ENCODE measurements at regions not wholly inside any gene's neighbourhood (a gene's known extent, or its start where the extent isn't known, plus 50 kb on each side); places are given as distances from the start of the nearest gene placed in this dataset.

- H3K27me3 ChIP-seq (ENCODE audit: insufficient read depth, low read depth, severe bottlenecking), result no peaks in the 10 kb centered on the region
- DNase-seq, result no peak
- H3K27ac ChIP-seq, result no peak overlapping the region
- H3K36me3 ChIP-seq, result no peaks in the 10 kb centered on the region
- no peak for TF ChIP-seq CTCF (IDR thresholded peaks at IDR 0.05; ENCODE audit: low read depth, low read length)
- no peak overlapping the region for H3K4me3 ChIP-seq (ENCODE audit: low read depth, low read length)
- peaks cover 2% of the 10 kb centered on the region for H3K9me3 ChIP-seq (ENCODE audit: severe bottlenecking)
Observed at GRCh38 chr5:144788556-144788955, 617.9 kb downstream of the KCTD16 start.

GRCh38 chr5:144788046-144788445 is 617.4 kb downstream of the KCTD16 start:
- DNase-seq, result no peak
- H3K27me3 ChIP-seq (ENCODE audit: insufficient read depth, low read depth, severe bottlenecking), result no peaks in the 10 kb centered on the region
- no peak overlapping the region for H3K4me3 ChIP-seq (ENCODE audit: low read depth, low read length)
- TF ChIP-seq CTCF (IDR thresholded peaks at IDR 0.05; ENCODE audit: low read depth, low read length), result no peak
- no peaks in the 10 kb centered on the region for H3K9me3 ChIP-seq (ENCODE audit: severe bottlenecking)
- H3K27ac ChIP-seq, result no peak overlapping the region
- H3K36me3 ChIP-seq, result no peaks in the 10 kb centered on the region

GRCh38 chr5:144779368-144779767 is 608.7 kb downstream of the KCTD16 start:
- no peak overlapping the region for H3K4me3 ChIP-seq (ENCODE audit: low read depth, low read length)
- TF ChIP-seq CTCF (IDR thresholded peaks at IDR 0.05; ENCODE audit: low read depth, low read length), result no peak
- H3K36me3 ChIP-seq, result no peaks in the 10 kb centered on the region
- DNase-seq, result no peak
- no peaks in the 10 kb centered on the region for H3K9me3 ChIP-seq (ENCODE audit: severe bottlenecking)
- H3K27me3 ChIP-seq (ENCODE audit: insufficient read depth, low read depth, severe bottlenecking), result no peaks in the 10 kb centered on the region
- no peak overlapping the region for H3K27ac ChIP-seq

- TF ChIP-seq CTCF (IDR thresholded peaks at IDR 0.05; ENCODE audit: low read depth, low read length), result no peak
- DNase-seq, result no peak
- no peaks in the 10 kb centered on the region for H3K36me3 ChIP-seq
- no peaks in the 10 kb centered on the region for H3K27me3 ChIP-seq (ENCODE audit: insufficient read depth, low read depth, severe bottlenecking)
- no peaks in the 10 kb centered on the region for H3K9me3 ChIP-seq (ENCODE audit: severe bottlenecking)
- H3K27ac ChIP-seq, result no peak overlapping the region
- H3K4me3 ChIP-seq (ENCODE audit: low read depth, low read length), result no peak overlapping the region
Observed at GRCh38 chr5:144778561-144778960, 607.9 kb downstream of the KCTD16 start.

- Histone ChIP-seq H3K36me3 (no peaks in the 10 kb centered on the region), H3K9me3 (ENCODE audit: severe bottlenecking) (no peaks in the 10 kb centered on the region), H3K4me3 (ENCODE audit: low read depth, low read length) (no peak overlapping the region), H3K27me3 (ENCODE audit: insufficient read depth, low read depth, severe bottlenecking) (no peaks in the 10 kb centered on the region), H3K27ac (no peak overlapping the region)
- DNase-seq, result no peak
- TF ChIP-seq CTCF (IDR thresholded peaks at IDR 0.05; ENCODE audit: low read depth, low read length), result no peak
Observed at GRCh38 chr5:144774197-144774596, 603.5 kb downstream of the KCTD16 start.

GRCh38 chr5:144773628-144774027 is 603.0 kb downstream of the KCTD16 start:
- Histone ChIP-seq H3K4me3 (ENCODE audit: low read depth, low read length) (no peak overlapping the region), H3K36me3 (no peaks in the 10 kb centered on the region), H3K27ac (no peak overlapping the region), H3K9me3 (ENCODE audit: severe bottlenecking) (no peaks in the 10 kb centered on the region), H3K27me3 (ENCODE audit: insufficient read depth, low read depth, severe bottlenecking) (no peaks in the 10 kb centered on the region)
- no peak for DNase-seq
- TF ChIP-seq CTCF (IDR thresholded peaks at IDR 0.05; ENCODE audit: low read depth, low read length), result no peak
